ENCODE measurements at regions not wholly inside any gene's neighbourhood (a gene's known extent, or its start where the extent isn't known, plus 50 kb on each side); places are given as distances from the start of the nearest gene placed in this dataset.

DNA sequence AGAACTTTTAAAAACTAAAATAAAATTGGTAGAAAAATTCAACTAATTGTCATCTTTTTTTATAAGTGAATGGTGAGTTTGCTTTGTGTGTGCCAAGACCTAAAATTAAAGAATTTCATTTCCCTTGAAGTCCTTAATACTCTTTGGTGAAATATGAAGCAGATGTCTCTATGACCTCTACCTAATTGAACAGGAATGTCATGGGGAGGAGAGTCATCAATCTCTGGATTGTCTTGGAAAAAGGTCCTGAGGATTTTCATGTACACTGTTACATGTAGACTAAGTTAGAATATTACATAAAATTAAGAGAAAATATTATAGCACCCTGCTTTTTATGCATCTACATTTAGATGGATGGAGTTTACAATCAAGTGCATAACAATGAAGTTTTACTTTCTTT is 177.9 kb upstream of the LRP1B start:
- TF ChIP-seq, protein P1, sequence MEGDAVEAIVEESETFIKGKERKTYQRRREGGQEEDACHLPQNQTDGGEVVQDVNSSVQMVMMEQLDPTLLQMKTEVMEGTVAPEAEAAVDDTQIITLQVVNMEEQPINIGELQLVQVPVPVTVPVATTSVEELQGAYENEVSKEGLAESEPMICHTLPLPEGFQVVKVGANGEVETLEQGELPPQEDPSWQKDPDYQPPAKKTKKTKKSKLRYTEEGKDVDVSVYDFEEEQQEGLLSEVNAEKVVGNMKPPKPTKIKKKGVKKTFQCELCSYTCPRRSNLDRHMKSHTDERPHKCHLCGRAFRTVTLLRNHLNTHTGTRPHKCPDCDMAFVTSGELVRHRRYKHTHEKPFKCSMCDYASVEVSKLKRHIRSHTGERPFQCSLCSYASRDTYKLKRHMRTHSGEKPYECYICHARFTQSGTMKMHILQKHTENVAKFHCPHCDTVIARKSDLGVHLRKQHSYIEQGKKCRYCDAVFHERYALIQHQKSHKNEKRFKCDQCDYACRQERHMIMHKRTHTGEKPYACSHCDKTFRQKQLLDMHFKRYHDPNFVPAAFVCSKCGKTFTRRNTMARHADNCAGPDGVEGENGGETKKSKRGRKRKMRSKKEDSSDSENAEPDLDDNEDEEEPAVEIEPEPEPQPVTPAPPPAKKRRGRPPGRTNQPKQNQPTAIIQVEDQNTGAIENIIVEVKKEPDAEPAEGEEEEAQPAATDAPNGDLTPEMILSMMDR (IDR thresholded peaks at IDR 0.05; ENCODE audit: low read depth, low read length, missing input control): no peak
- no peak for TF ChIP-seq EGR1 (IDR thresholded peaks at IDR 0.05; ENCODE audit: low read depth in 2 of 2)
- no peak for TF ChIP-seq SP1 (IDR thresholded peaks at IDR 0.05)
- no peak for TF ChIP-seq TAF1 (conservative IDR thresholded peaks at IDR 0.05)
- TF ChIP-seq, protein P2, sequence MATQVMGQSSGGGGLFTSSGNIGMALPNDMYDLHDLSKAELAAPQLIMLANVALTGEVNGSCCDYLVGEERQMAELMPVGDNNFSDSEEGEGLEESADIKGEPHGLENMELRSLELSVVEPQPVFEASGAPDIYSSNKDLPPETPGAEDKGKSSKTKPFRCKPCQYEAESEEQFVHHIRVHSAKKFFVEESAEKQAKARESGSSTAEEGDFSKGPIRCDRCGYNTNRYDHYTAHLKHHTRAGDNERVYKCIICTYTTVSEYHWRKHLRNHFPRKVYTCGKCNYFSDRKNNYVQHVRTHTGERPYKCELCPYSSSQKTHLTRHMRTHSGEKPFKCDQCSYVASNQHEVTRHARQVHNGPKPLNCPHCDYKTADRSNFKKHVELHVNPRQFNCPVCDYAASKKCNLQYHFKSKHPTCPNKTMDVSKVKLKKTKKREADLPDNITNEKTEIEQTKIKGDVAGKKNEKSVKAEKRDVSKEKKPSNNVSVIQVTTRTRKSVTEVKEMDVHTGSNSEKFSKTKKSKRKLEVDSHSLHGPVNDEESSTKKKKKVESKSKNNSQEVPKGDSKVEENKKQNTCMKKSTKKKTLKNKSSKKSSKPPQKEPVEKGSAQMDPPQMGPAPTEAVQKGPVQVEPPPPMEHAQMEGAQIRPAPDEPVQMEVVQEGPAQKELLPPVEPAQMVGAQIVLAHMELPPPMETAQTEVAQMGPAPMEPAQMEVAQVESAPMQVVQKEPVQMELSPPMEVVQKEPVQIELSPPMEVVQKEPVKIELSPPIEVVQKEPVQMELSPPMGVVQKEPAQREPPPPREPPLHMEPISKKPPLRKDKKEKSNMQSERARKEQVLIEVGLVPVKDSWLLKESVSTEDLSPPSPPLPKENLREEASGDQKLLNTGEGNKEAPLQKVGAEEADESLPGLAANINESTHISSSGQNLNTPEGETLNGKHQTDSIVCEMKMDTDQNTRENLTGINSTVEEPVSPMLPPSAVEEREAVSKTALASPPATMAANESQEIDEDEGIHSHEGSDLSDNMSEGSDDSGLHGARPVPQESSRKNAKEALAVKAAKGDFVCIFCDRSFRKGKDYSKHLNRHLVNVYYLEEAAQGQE (IDR thresholded peaks at IDR 0.05): no peak
- TF ChIP-seq, protein P3, sequence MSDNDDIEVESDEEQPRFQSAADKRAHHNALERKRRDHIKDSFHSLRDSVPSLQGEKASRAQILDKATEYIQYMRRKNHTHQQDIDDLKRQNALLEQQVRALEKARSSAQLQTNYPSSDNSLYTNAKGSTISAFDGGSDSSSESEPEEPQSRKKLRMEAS (IDR thresholded peaks at IDR 0.05): no peak
- no peak for TF ChIP-seq NR2F2 (IDR thresholded peaks at IDR 0.05)
- TF ChIP-seq, protein P4, sequence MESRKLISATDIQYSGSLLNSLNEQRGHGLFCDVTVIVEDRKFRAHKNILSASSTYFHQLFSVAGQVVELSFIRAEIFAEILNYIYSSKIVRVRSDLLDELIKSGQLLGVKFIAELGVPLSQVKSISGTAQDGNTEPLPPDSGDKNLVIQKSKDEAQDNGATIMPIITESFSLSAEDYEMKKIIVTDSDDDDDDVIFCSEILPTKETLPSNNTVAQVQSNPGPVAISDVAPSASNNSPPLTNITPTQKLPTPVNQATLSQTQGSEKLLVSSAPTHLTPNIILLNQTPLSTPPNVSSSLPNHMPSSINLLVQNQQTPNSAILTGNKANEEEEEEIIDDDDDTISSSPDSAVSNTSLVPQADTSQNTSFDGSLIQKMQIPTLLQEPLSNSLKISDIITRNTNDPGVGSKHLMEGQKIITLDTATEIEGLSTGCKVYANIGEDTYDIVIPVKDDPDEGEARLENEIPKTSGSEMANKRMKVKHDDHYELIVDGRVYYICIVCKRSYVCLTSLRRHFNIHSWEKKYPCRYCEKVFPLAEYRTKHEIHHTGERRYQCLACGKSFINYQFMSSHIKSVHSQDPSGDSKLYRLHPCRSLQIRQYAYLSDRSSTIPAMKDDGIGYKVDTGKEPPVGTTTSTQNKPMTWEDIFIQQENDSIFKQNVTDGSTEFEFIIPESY (IDR thresholded peaks at IDR 0.05): no peak
- TF ChIP-seq RAD21 (IDR thresholded peaks at IDR 0.05): no peak
- TF ChIP-seq YY1 (IDR thresholded peaks at IDR 0.05): no peak
- TF ChIP-seq, protein P5, sequence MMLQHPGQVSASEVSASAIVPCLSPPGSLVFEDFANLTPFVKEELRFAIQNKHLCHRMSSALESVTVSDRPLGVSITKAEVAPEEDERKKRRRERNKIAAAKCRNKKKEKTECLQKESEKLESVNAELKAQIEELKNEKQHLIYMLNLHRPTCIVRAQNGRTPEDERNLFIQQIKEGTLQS (IDR thresholded peaks at IDR 0.05): no peak
- TF ChIP-seq RXRA (IDR thresholded peaks at IDR 0.05): no peak
- TF ChIP-seq FOXA1 (IDR thresholded peaks at IDR 0.05): no peak
